H1 (cell line): ENCODE measurements at regions not wholly inside any gene's neighbourhood (a gene's known extent, or its start where the extent isn't known, plus 50 kb on each side); places are given as distances from the start of the nearest gene placed in this dataset.

Source experiments
- CTCF ChIA-PET: fragments of 300-600 bp; sonication (Branson Sonifier 250); formaldehyde crosslinking; loops from one replicate; lab custom pipeline; 2021; ENCODE audit not compliant: partially characterized antibody; lab: Charles Lee
- POLR2A ChIA-PET: fragments of 300-600 bp; sonication (Branson Sonifier 250); formaldehyde crosslinking; loops from one replicate; lab custom pipeline; 2021; ENCODE audit warnings: inconsistent platforms; ENCODE audit not compliant: partially characterized antibody; lab: Charles Lee
- DNase-seq, 2 experiments: peaks; one replicate each; pipeline versions ENCODE4 v3.0.0 to v3.0.0-alpha.2; 2010 to 2022; ENCODE audit warnings: low spot score in 2 of 2, low read depth in 1 of 2, mixed read lengths in 1 of 2
- FAIRE-seq: peaks from 2 replicates; lab custom pipeline; 2011; peaks lifted over from hg19 to GRCh38; lab: Jason Lieb, UNC
- H2AFZ ChIP-seq: 2 replicates; pipeline ENCODE4 v1.8.1; 2012; ENCODE audit warnings: low read length, inconsistent platforms
- H2AK5ac ChIP-seq: 2 replicates; pipeline ENCODE4 v1.6.1; 2013; ENCODE audit warnings: low read depth, low read length
- H2BK120ac ChIP-seq: replicated peaks from 2 replicates; pipeline ENCODE3; 2013; ENCODE audit warnings: low read depth, low read length, inconsistent platforms
- H2BK12ac ChIP-seq: 2 replicates; pipeline ENCODE4 v1.6.1; 2013; ENCODE audit warnings: low read depth, low read length
- H2BK15ac ChIP-seq: 2 replicates; pipeline ENCODE4 v1.6.1; 2013; ENCODE audit warnings: low read length
- H2BK20ac ChIP-seq: 2 replicates; pipeline ENCODE4 v1.6.1; 2013; ENCODE audit warnings: low read length
- H2BK5ac ChIP-seq: 2 replicates; pipeline ENCODE4 v1.6.1; 2013; ENCODE audit warnings: low read depth, low read length
- H3K14ac ChIP-seq: 2 replicates; pipeline ENCODE4 v1.6.1; 2013; ENCODE audit warnings: inconsistent platforms; ENCODE audit not compliant: insufficient read length
- H3K18ac ChIP-seq: 2 replicates; pipeline ENCODE4 v1.6.1; 2013; ENCODE audit warnings: low read length; ENCODE audit errors: extremely low read depth
- H3K23ac ChIP-seq: 2 replicates; pipeline ENCODE4 v1.6.1; 2013; ENCODE audit warnings: inconsistent platforms; ENCODE audit not compliant: insufficient read length
- H3K23me2 ChIP-seq: 2 replicates; pipeline ENCODE4 v1.6.1; 2013; ENCODE audit warnings: low read depth, low read length
- H3K27ac ChIP-seq: 2 replicates; pipeline ENCODE4 v1.6.1; 2011; ENCODE audit warnings: low read depth, low read length, inconsistent platforms
- H3K27me3 ChIP-seq, 4 experiments: replicated peaks in 1 of 4; 1 replicate in 1 of 4; 2 replicates in 3 of 4; pipeline versions ENCODE4 v1.6.1 to v1.8.1; 2011 to 2013; ENCODE audit warnings: low read length in 3 of 4, mild to moderate bottlenecking in 3 of 4, inconsistent platforms in 2 of 4, mixed read lengths in 2 of 4, moderate library complexity in 1 of 4; ENCODE audit not compliant: control insufficient read depth in 3 of 4, insufficient read depth in 3 of 4; ENCODE audit errors: extremely low read depth in 1 of 4
- H3K36me3 ChIP-seq, 4 experiments: 2 replicates each; pipeline versions ENCODE4 v1.6.1 to v1.8.1; 2011 to 2013; ENCODE audit warnings: mild to moderate bottlenecking in 4 of 4, low read length in 3 of 4, moderate library complexity in 2 of 4, control low read depth in 1 of 4, inconsistent platforms in 1 of 4; ENCODE audit not compliant: insufficient read depth in 4 of 4, control insufficient read depth in 2 of 4
- H3K4ac ChIP-seq: replicated peaks from 2 replicates; pipeline ENCODE3; 2013; ENCODE audit warnings: low read length, low read depth, mixed read lengths, inconsistent platforms; ENCODE audit not compliant: insufficient read length
- H3K4me1 ChIP-seq, 4 experiments: replicated peaks in 1 of 4; 1 replicate in 1 of 4; 2 replicates in 3 of 4; pipeline versions ENCODE4 v1.6.1 to v1.8.1; 2011 to 2013; ENCODE audit warnings: low read length in 3 of 4, inconsistent platforms in 2 of 4, mixed read lengths in 1 of 4; ENCODE audit not compliant: insufficient read depth in 4 of 4, control insufficient read depth in 3 of 4
- H3K4me2 ChIP-seq, 2 experiments: 2 replicates each; pipeline versions ENCODE4 v1.6.1 to v1.8.1; 2011 to 2013; ENCODE audit warnings: low read depth in 2 of 2, low read length in 2 of 2, control low read depth in 1 of 2, inconsistent platforms in 1 of 2, mild to moderate bottlenecking in 1 of 2; ENCODE audit not compliant: insufficient read depth in 1 of 2
- H3K4me3 ChIP-seq, 4 experiments: fragments of 200-600, 300-600 bp in 1 of 4; sonication (generic), shearing (Covaris generic), sonication (Bioruptor Twin) in 1 of 4; 2 replicates each; pipeline versions ENCODE4 v1.5.1 to v1.8.1; 2011 to 2016; ENCODE audit warnings: low read length in 4 of 4, low read depth in 3 of 4, control low read depth in 2 of 4, inconsistent platforms in 2 of 4, mild to moderate bottlenecking in 2 of 4, mixed read lengths in 1 of 4, moderate library complexity in 1 of 4; ENCODE audit not compliant: insufficient read depth in 2 of 4; ENCODE audit errors: extremely low read depth in 1 of 4
- H3K56ac ChIP-seq: replicated peaks from 2 replicates; pipeline ENCODE3; 2013; ENCODE audit warnings: low read depth, mild to moderate bottlenecking, mixed read lengths, low read length, inconsistent platforms; ENCODE audit not compliant: insufficient read length
- H3K79me1 ChIP-seq: 2 replicates; pipeline ENCODE4 v1.6.1; 2013; ENCODE audit warnings: low read depth, low read length, control low read depth
- H3K79me2 ChIP-seq, 2 experiments: 2 replicates each; pipeline versions ENCODE4 v1.6.1 to v1.8.1; 2012 to 2013; ENCODE audit warnings: low read length in 2 of 2, mild to moderate bottlenecking in 2 of 2, inconsistent platforms in 1 of 2; ENCODE audit not compliant: insufficient read depth in 2 of 2, control insufficient read depth in 1 of 2
- H3K9ac ChIP-seq, 4 experiments: replicated peaks in 1 of 4; 1 replicate in 1 of 4; 2 replicates in 3 of 4; pipeline versions ENCODE4 v1.6.1 to v1.8.1; 2011 to 2013; ENCODE audit warnings: low read depth in 3 of 4, low read length in 3 of 4, control low read depth in 2 of 4, mild to moderate bottlenecking in 2 of 4, moderate library complexity in 2 of 4, inconsistent platforms in 1 of 4; ENCODE audit errors: extremely low read depth in 1 of 4
- H3K9me3 ChIP-seq, 2 experiments: 2 replicates each; pipeline versions ENCODE4 v1.6.1 to v1.8.1; 2012 to 2013; ENCODE audit warnings: mild to moderate bottlenecking in 2 of 2, moderate library complexity in 2 of 2, control low read depth in 1 of 2, inconsistent platforms in 1 of 2, low read depth in 1 of 2, low read length in 1 of 2, mixed read lengths in 1 of 2; ENCODE audit not compliant: insufficient read depth in 2 of 2
- H4K20me1 ChIP-seq, 2 experiments: replicated peaks in 1 of 2; 2 replicates each; pipeline versions ENCODE3 to v1.8.1; 2011 to 2013; ENCODE audit warnings: inconsistent platforms in 2 of 2, low read length in 2 of 2, mild to moderate bottlenecking in 1 of 2; ENCODE audit not compliant: insufficient read depth in 2 of 2, control insufficient read depth in 1 of 2
- H4K5ac ChIP-seq: 2 replicates; pipeline ENCODE4 v1.6.1; 2013; ENCODE audit warnings: low read length, low read depth, mixed read lengths, inconsistent platforms; ENCODE audit not compliant: insufficient read length
- H4K8ac ChIP-seq: 2 replicates; pipeline ENCODE4 v1.8.0; 2013; ENCODE audit warnings: mild to moderate bottlenecking, moderate library complexity, low read length, inconsistent platforms; ENCODE audit not compliant: insufficient read depth; ENCODE audit errors: extremely low read depth
- H4K91ac ChIP-seq: replicated peaks from 2 replicates; pipeline ENCODE3; 2013; ENCODE audit warnings: low read length, mixed read lengths, inconsistent platforms; ENCODE audit not compliant: insufficient read length
- SAP30 ChIP-seq: fragments of 300-600 bp; sonication (generic); IDR thresholded peaks from 2 replicates; pipeline ENCODE4 v1.7.1; 2012; ENCODE audit warnings: low read length, moderate library complexity, mild to moderate bottlenecking, inconsistent platforms; ENCODE audit not compliant: insufficient read depth, insufficient replicate concordance
- SIRT6 ChIP-seq: IDR thresholded peaks from one replicate; pipeline ENCODE4 v1.7.1; 2012; ENCODE audit warnings: low read length, inconsistent platforms
- SP4 ChIP-seq: IDR thresholded peaks from 2 replicates; pipeline ENCODE4 v1.6.1; 2012; ENCODE audit warnings: low read length, inconsistent platforms

GRCh38 chr13:64160479-64160878 is 2744.8 kb upstream of the PCDH20 start:
- Histone ChIP-seq H3K27ac (no peak overlapping the region), H2BK12ac (no peak overlapping the region), H2BK15ac (no peak overlapping the region), H3K4ac (no peak overlapping the region), H2AK5ac (no peak overlapping the region), H3K27me3 (no peaks in the 10 kb centered on the region), H3K9ac (no peak overlapping the region), H3K14ac (no peak overlapping the region), H3K56ac (no peak overlapping the region), H3K23me2 (no peaks in the 10 kb centered on the region), H3K79me1 (no peaks in the 10 kb centered on the region), H3K36me3 (no peaks in the 10 kb centered on the region), H4K91ac (no peak overlapping the region), H2AFZ (no peak overlapping the region), H4K20me1 (no peaks in the 10 kb centered on the region), H3K9me3 (no peaks in the 10 kb centered on the region), H3K18ac (no peak overlapping the region), H4K5ac (no peak overlapping the region), H3K23ac (no peak overlapping the region), H2BK20ac (no peak overlapping the region), H4K8ac (no peak overlapping the region), H2BK5ac (no peak overlapping the region), H2BK120ac (no peak overlapping the region), H3K4me3 (no peak overlapping the region), H3K4me2 (no peak overlapping the region), H3K79me2 (no peaks in the 10 kb centered on the region), H3K4me1 (no peaks in the 10 kb centered on the region)
- DNase-seq = no peak
- POLR2A ChIA-PET = no interaction called here
- CTCF ChIA-PET = no interaction called here
- no peak for FAIRE-seq
- TF ChIP-seq SP4 (no peak), SIRT6 (no peak), SAP30 (no peak)
